Naive thymus-derived CD4-positive, alpha-beta T cell (primary cell): ENCODE measurements at regions not wholly inside any gene's neighbourhood (a gene's known extent, or its start where the extent isn't known, plus 50 kb on each side); places are given as distances from the start of the nearest gene placed in this dataset.

ENCODE experiments used
- ATAC-seq: fragments of 150-1000 bp; cut with Tn5 transposase; 2 replicates; pipeline ENCODE4 v1.10.0; 2021; ENCODE audit warnings: mild to moderate bottlenecking, moderate library complexity
- CTCF ChIA-PET: fragments of 350-600 bp; sonication (Branson Sonifier 250); formaldehyde crosslinking; loops from one replicate; lab custom pipeline; 2021; ENCODE audit warnings: antibody characterized with exemption; lab: Charles Lee
- POLR2A ChIA-PET: fragments of 350-600 bp; sonication (Branson Sonifier 250); formaldehyde crosslinking; loops from one replicate; lab custom pipeline; 2021; ENCODE audit warnings: antibody characterized with exemption, inconsistent platforms; lab: Charles Lee
- DNase-seq, 9 donors: peaks; one replicate each; pipeline versions ENCODE4 v3.0.0 to v3.0.0-alpha.2; 2020 to 2022; ENCODE audit warnings: mixed read lengths in 1 of 9
- H3K27ac ChIP-seq: one replicate; pipeline ENCODE4 v1.7.0; 2013; ENCODE audit warnings: mild to moderate bottlenecking, low read depth, low read length, moderate library complexity
- H3K27me3 ChIP-seq, 2 donors: one replicate each; pipeline ENCODE4 v1.7.0; 2013; ENCODE audit warnings: low read length in 2 of 2, mild to moderate bottlenecking in 2 of 2, moderate library complexity in 2 of 2; ENCODE audit not compliant: control insufficient read depth in 2 of 2, insufficient read depth in 2 of 2
- H3K36me3 ChIP-seq, 3 experiments: 1 replicate in 2 of 3; 2 replicates in 1 of 3; pipeline ENCODE4 v1.7.0; 2013; ENCODE audit warnings: low read length in 3 of 3, mild to moderate bottlenecking in 3 of 3, moderate library complexity in 1 of 3; ENCODE audit not compliant: insufficient read depth in 3 of 3, control insufficient read depth in 2 of 3
- H3K4me1 ChIP-seq, 2 donors: one replicate each; pipeline ENCODE4 v1.7.0; 2013; ENCODE audit warnings: low read length in 2 of 2, mild to moderate bottlenecking in 2 of 2, moderate library complexity in 1 of 2; ENCODE audit not compliant: control insufficient read depth in 2 of 2, insufficient read depth in 2 of 2
- H3K4me3 ChIP-seq: 2 replicates; pipeline ENCODE4 v1.7.0; 2013; ENCODE audit warnings: mild to moderate bottlenecking, low read length
- H3K9me3 ChIP-seq, 3 experiments: 1 replicate in 2 of 3; 2 replicates in 1 of 3; pipeline ENCODE4 v1.7.0; 2013; ENCODE audit warnings: low read length in 3 of 3; ENCODE audit not compliant: control insufficient read depth in 2 of 3
- H3K27ac Mint-ChIP-seq, 9 donors: one replicate each; pipeline ENCODE4 v1.8.0; 2020 to 2022; ENCODE audit warnings: mixed read lengths in 9 of 9, mild to moderate bottlenecking in 8 of 9, moderate library complexity in 5 of 9, inconsistent platforms in 2 of 9
- H3K27me3 Mint-ChIP-seq, 5 donors: one replicate each; pipeline ENCODE4 v1.8.0; 2021 to 2022; ENCODE audit warnings: mixed read lengths in 5 of 5, mild to moderate bottlenecking in 1 of 5
- H3K36me3 Mint-ChIP-seq, 5 donors: one replicate each; pipeline ENCODE4 v1.8.0; 2020 to 2022; ENCODE audit warnings: mixed read lengths in 5 of 5, mild to moderate bottlenecking in 3 of 5, inconsistent platforms in 1 of 5
- H3K4me1 Mint-ChIP-seq, 7 donors: one replicate each; pipeline ENCODE4 v1.8.0; 2020 to 2022; ENCODE audit warnings: mixed read lengths in 7 of 7, mild to moderate bottlenecking in 3 of 7, inconsistent platforms in 1 of 7
- H3K4me3 Mint-ChIP-seq, 10 donors: one replicate each; pipeline ENCODE4 v1.8.0; 2020 to 2022; ENCODE audit warnings: mild to moderate bottlenecking in 10 of 10, mixed read lengths in 10 of 10, moderate library complexity in 6 of 10, inconsistent platforms in 2 of 10
- H3K9me3 Mint-ChIP-seq, 11 donors: one replicate each; pipeline ENCODE4 v1.8.0; 2020 to 2022; ENCODE audit warnings: mixed read lengths in 11 of 11, mild to moderate bottlenecking in 4 of 11, inconsistent platforms in 1 of 11, moderate library complexity in 1 of 11
- intact Hi-C, 2 donors: fragments of 100-400 bp; cut with micrococcal nuclease; formaldehyde crosslinking; loops; one replicate each; pipeline ENCODE4 v1.15.1; 2023

DNA sequence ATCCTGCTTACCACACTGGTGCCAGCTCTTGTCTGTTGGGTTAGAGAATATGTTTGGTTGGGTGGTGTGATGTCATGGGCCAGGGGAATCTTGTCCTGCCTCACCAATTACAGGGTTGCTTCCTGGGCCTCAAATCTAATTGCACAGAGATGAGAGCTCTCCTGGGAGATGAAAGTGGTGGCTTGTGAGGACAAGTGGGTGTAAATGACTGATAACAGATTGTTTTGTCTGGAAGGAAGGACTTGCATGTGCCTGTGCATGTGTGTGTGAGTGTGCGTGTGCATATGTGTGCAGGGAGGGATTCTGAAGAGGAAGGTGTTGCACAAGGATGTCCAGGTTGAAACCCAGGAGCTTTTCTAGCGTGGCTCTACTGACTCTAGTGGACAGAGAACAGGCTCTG, 271.9 kb downstream of the LOXHD1 start:
- H3K36me3 Mint-ChIP-seq: no peaks in the 10 kb centered on the region
- intact Hi-C loops: no loop called here
- no peak overlapping the region for H3K4me3 Mint-ChIP-seq
- Histone ChIP-seq H3K36me3 (no peaks in the 10 kb centered on the region), H3K27ac (no peak overlapping the region), H3K4me1 (no peaks in the 10 kb centered on the region), H3K9me3 (no peaks in the 10 kb centered on the region), H3K27me3 (no peaks in the 10 kb centered on the region), H3K4me3 (no peak overlapping the region)
- DNase-seq (no peak), ATAC-seq (no peak)
- H3K4me1 Mint-ChIP-seq: no peaks in the 10 kb centered on the region
- CTCF ChIA-PET: interaction anchor here (0.5 kb wide), 1 partner anchor 242 kb away, joined by 8 read pairs; no protein-coding TSS in a partner anchor
- H3K27ac Mint-ChIP-seq: no peak overlapping the region
- POLR2A ChIA-PET: no interaction called here
- H3K9me3 Mint-ChIP-seq: no peaks in the 10 kb centered on the region
- H3K27me3 Mint-ChIP-seq: peaks cover 0 to 5% (median 0%) of the 10 kb centered on the region in 5 donors

DNA sequence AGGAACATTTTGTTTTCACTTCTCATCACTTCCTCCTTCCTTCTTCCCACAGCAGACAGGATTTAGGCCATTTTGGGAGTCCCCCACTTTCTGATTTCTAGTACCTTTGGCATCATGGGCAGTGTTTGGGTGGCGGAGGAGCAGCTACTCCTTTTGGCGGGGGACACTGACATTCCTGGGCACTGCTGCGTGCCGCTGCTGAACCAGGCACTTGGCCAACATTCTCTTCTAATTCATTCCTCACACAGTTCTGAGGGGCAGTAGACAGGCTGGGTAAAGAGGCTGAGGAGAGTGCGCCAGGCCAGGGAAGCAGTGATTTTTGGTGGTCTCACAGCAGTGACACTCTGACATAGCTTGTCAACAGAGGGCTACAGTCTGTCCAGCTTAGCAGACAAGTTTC, 270.2 kb downstream of the LOXHD1 start:
- Histone ChIP-seq H3K4me3 (no peak overlapping the region), H3K9me3 (no peaks in the 10 kb centered on the region), H3K27me3 (no peaks in the 10 kb centered on the region), H3K36me3 (no peaks in the 10 kb centered on the region), H3K4me1 (no peaks in the 10 kb centered on the region), H3K27ac (no peak overlapping the region)
- Mint-ChIP-seq H3K4me1 (no peaks in the 10 kb centered on the region), H3K36me3 (no peaks in the 10 kb centered on the region), H3K9me3 (no peaks in the 10 kb centered on the region), H3K27ac (no peak overlapping the region), H3K27me3 (peaks cover 0 to 5% (median 0%) of the 10 kb centered on the region in 5 donors), H3K4me3 (no peak overlapping the region)
- no peak for ATAC-seq
- ChIA-PET POLR2A (no interaction called here), CTCF (no interaction called here)
- no peak for DNase-seq
- intact Hi-C loops: no loop called here

DNA sequence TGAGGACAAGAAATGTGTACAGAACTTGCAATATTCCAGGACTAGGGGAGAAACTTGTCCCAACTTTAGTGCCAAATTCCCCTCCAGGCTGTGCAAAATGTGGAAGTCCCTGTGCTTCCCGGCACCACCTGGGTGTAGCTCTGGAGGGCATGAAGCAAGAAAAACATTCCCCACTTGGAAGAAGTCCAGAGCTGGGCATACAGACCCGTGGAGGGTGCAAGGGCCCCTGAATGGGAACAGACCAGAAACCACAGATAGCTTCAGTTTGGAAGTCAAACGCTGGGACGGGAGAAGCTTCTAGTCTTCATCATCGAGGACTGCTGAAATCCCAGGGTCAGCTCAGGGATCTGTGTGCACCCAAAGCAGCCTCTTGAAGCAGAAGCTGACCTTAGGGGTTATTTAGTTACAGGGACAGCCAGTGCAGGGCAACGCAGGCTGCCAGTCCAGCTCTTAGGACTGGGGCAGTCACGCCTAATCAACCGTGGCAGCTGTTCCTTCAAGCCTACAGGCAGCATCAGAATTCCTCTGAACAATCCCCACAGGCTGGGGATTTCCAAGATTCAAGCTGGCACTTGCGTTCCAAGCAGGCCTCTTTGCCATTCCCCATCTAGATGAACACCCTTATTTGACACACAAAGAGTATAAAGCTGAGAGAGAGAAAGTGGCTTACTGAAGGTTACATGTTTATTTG, 269.4 kb downstream of the LOXHD1 start:
- H3K4me1 Mint-ChIP-seq: no peaks in the 10 kb centered on the region
- ChIA-PET POLR2A (interaction anchor here (0.6 kb wide), 1 partner anchor 12 kb away, joined by 4 read pairs; no protein-coding TSS in a partner anchor), CTCF (no interaction called here)
- Histone ChIP-seq H3K36me3 (no peaks in the 10 kb centered on the region), H3K9me3 (no peaks in the 10 kb centered on the region), H3K4me1 (no peaks in the 10 kb centered on the region), H3K4me3 (no peak overlapping the region), H3K27me3 (no peaks in the 10 kb centered on the region), H3K27ac (no peak overlapping the region)
- no peaks in the 10 kb centered on the region for H3K36me3 Mint-ChIP-seq
- H3K4me3 Mint-ChIP-seq: no peak overlapping the region
- H3K9me3 Mint-ChIP-seq: no peaks in the 10 kb centered on the region
- ATAC-seq: no peak
- no peak overlapping the region for H3K27ac Mint-ChIP-seq
- intact Hi-C loops: no loop called here
- DNase-seq: no peak
- H3K27me3 Mint-ChIP-seq: peaks cover 0 to 5% (median 0%) of the 10 kb centered on the region in 5 donors

DNA sequence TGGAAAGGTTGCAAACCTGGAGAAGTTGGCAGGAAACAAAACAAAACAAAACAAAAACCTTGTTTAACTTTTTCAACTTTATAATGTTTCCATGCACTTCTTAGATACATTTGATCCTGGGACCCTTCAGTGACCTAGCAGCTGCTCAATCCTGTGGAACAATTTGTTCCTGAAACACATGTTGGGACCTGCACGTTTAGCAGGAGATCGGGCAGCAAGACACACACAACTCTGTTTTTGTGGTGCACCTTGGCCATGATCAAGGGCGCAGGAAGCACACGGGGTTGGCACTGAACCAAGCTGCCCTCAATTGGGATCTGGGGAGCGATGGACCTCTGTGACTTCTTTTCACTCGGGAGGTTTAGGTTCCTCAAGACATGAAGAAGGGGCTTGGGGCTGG, 268.7 kb downstream of the LOXHD1 start:
- POLR2A ChIA-PET: interaction anchor here (0.6 kb wide), 1 partner anchor 11 kb away, joined by 4 read pairs; no protein-coding TSS in a partner anchor
- Histone ChIP-seq H3K4me1 (no peaks in the 10 kb centered on the region), H3K27me3 (no peaks in the 10 kb centered on the region), H3K36me3 (no peaks in the 10 kb centered on the region), H3K4me3 (no peak overlapping the region), H3K9me3 (no peaks in the 10 kb centered on the region), H3K27ac (no peak overlapping the region)
- CTCF ChIA-PET: no interaction called here
- Mint-ChIP-seq H3K4me3 (no peak overlapping the region), H3K27ac (no peak overlapping the region), H3K4me1 (no peaks in the 10 kb centered on the region), H3K27me3 (peaks cover 0 to 5% (median 0%) of the 10 kb centered on the region in 5 donors), H3K9me3 (no peaks in the 10 kb centered on the region), H3K36me3 (no peaks in the 10 kb centered on the region)
- intact Hi-C loops: no loop called here
- ATAC-seq (no peak), DNase-seq (no peak)

DNA sequence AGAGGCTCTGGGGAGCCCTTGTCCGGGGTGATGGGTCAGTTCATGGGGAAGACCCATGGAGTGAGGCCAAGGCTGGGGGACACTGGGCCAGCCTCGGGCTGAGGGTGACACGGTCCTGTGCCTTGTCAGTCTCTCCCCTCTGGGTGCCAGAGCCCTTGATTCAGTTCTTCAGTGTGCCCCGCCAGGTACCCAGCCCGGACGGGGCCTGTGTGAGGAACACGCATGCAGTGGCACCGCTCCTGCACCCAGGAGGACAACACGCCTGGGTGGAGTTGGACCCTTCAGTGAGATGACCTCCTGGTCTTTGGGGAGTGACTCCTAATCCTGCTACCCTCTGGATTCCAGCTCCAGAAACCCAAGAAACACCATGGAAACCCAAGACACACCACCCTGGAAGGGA, 264.4 kb downstream of the LOXHD1 start:
- intact Hi-C loops: no loop called here
- no peak overlapping the region for H3K4me3 ChIP-seq

DNA sequence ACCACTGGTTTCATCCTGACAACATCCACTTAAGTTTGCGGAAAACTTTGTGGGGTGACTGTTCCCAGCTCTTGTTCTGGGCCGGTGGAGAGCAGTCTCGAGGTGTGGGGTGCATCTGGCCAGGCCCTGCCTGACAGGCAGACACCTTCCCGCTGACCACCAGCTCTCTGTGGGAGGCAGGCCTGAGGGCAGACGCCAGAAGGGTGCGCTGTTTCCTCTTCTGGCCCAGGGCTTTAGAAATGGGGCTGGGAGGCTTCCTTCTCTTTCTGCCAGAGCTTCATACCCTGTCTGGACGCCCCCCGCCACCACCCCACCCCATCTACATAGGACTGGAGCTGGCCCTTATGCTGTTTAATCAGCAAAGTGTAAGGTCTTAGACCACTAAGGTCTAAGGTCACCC, 263.8 kb downstream of the LOXHD1 start:
- Histone ChIP-seq H3K9me3 (no peaks in the 10 kb centered on the region), H3K36me3 (no peaks in the 10 kb centered on the region), H3K4me3 (no peak overlapping the region), H3K27ac (no peak overlapping the region), H3K27me3 (no peaks in the 10 kb centered on the region), H3K4me1 (no peaks in the 10 kb centered on the region)
- peaks cover 0 to 10% (median 3%) of the 10 kb centered on the region in 7 donors for H3K4me1 Mint-ChIP-seq
- no peaks in the 10 kb centered on the region for H3K9me3 Mint-ChIP-seq
- no peak for ATAC-seq
- ChIA-PET POLR2A (no interaction called here), CTCF (no interaction called here)
- H3K4me3 Mint-ChIP-seq: no peak overlapping the region
- intact Hi-C loops: no loop called here
- H3K27ac Mint-ChIP-seq: no peak overlapping the region
- no peak for DNase-seq
- no peaks in the 10 kb centered on the region for H3K27me3 Mint-ChIP-seq
- no peaks in the 10 kb centered on the region for H3K36me3 Mint-ChIP-seq

More for the DNA sequence above, 264.4 kb downstream of the LOXHD1 start:
- peak overlapping the region in 1 of 9 donors; percentile 60 for H3K27ac Mint-ChIP-seq
- no peaks in the 10 kb centered on the region for H3K36me3 ChIP-seq
- H3K27me3 Mint-ChIP-seq: no peaks in the 10 kb centered on the region
- ATAC-seq (no peak), DNase-seq (no peak)
- H3K4me1 ChIP-seq: no peaks in the 10 kb centered on the region
- ChIA-PET POLR2A (no interaction called here), CTCF (no interaction called here)
- H3K9me3 Mint-ChIP-seq: no peaks in the 10 kb centered on the region
- no peak overlapping the region for H3K27ac ChIP-seq
- no peaks in the 10 kb centered on the region for H3K36me3 Mint-ChIP-seq
- peaks cover 0 to 5% (median 0%) of the 10 kb centered on the region in 7 donors for H3K4me1 Mint-ChIP-seq
- H3K9me3 ChIP-seq: no peaks in the 10 kb centered on the region
- H3K27me3 ChIP-seq: no peaks in the 10 kb centered on the region
- no peak overlapping the region for H3K4me3 Mint-ChIP-seq

DNA sequence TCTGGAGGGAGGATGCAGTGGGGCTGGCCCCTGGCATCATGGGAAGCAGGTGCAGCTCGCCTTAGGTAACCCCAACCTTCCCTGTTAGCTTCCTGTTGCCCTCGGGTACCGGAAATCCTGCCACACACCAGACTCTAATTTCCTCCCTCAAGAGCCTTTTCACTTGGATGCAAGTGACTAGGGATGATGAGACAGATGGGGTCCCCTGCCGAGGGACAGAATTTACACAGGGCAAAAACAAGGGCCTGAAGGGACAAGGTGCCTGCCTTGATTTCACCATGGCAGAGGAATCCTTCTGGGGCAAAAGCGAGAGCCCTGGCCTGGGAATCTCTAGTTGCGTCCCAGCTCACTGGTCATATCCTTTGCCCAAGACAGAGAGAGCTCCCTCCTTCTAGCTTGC, 263.1 kb downstream of the LOXHD1 start:
- Mint-ChIP-seq H3K27me3 (no peaks in the 10 kb centered on the region), H3K36me3 (no peaks in the 10 kb centered on the region), H3K9me3 (no peaks in the 10 kb centered on the region), H3K4me1 (peaks cover 0 to 10% (median 3%) of the 10 kb centered on the region in 7 donors), H3K27ac (no peak overlapping the region), H3K4me3 (no peak overlapping the region)
- no peak overlapping the region for H3K4me3 ChIP-seq
- no peaks in the 10 kb centered on the region for H3K4me1 ChIP-seq
- H3K9me3 ChIP-seq: no peaks in the 10 kb centered on the region
- DNase-seq: no peak
- ChIA-PET POLR2A (interaction anchor here (0.6 kb wide), 1 partner anchor 177 kb away, joined by 3 read pairs; no protein-coding TSS in a partner anchor), CTCF (no interaction called here)
- no peak overlapping the region for H3K27ac ChIP-seq
- ATAC-seq: no peak
- H3K27me3 ChIP-seq: no peaks in the 10 kb centered on the region
- intact Hi-C loops: no loop called here
- H3K36me3 ChIP-seq: no peaks in the 10 kb centered on the region
